WERI-Rb-1 (cell line): ENCODE measurements at regions not wholly inside any gene's neighbourhood (a gene's known extent, or its start where the extent isn't known, plus 50 kb on each side); places are given as distances from the start of the nearest gene placed in this dataset.

ENCODE experiments used
- DNase-seq: peaks from one replicate; pipeline ENCODE4 v3.0.0-alpha.2; 2020
- H3K27ac ChIP-seq: fragments of 250-450 bp; sonication (Bioruptor Pico); 2 replicates; pipeline ENCODE4 v1.5.1; 2020; ENCODE audit warnings: mild to moderate bottlenecking, moderate library complexity
- H3K27me3 ChIP-seq: fragments of 250-450 bp; sonication (Bioruptor Pico); 2 replicates; pipeline ENCODE4 v1.5.1; 2021; ENCODE audit warnings: mild to moderate bottlenecking, low read depth, moderate library complexity; ENCODE audit not compliant: insufficient read depth, severe bottlenecking
- H3K36me3 ChIP-seq: fragments of 250-450 bp; sonication (Bioruptor Pico); 2 replicates; pipeline ENCODE4 v1.5.1; 2020; ENCODE audit warnings: mild to moderate bottlenecking, moderate library complexity
- H3K4me3 ChIP-seq: 2 replicates; pipeline ENCODE4 v1.5.1; 2011; ENCODE audit warnings: low read depth, mild to moderate bottlenecking, control low read depth, low read length
- H3K9me3 ChIP-seq: fragments of 250-450 bp; sonication (Bioruptor Pico); 2 replicates; pipeline ENCODE4 v1.5.1; 2021; ENCODE audit warnings: mild to moderate bottlenecking, moderate library complexity; ENCODE audit not compliant: severe bottlenecking
- CTCF ChIP-seq: IDR thresholded peaks from 2 replicates; pipeline ENCODE4 v1.5.1; 2011; ENCODE audit warnings: low read depth, mild to moderate bottlenecking, control low read depth, inconsistent platforms, low read length

DNA sequence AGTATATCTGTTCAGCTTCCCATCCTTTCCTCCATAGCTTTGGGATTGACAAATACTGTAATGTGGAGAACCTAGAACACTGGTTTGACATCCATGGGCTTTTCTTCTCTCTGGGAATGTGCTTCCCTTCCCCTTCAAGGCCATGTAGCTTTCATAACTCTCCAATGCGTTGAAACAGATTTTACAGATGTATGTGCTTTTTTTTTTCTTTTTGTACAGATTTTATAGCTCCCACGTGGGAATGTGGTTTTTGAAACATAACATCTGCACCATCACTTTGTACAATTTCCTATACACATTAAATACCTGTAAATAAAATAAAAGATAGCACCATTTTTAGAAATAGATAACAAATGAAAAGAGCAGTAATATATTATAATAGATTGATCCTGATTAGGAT lies 138.5 kb upstream of the TMPRSS15 start:
- no peak overlapping the region for H3K4me3 ChIP-seq
- H3K27me3 ChIP-seq, result no peaks in the 10 kb centered on the region
- TF ChIP-seq CTCF, result no peak
- no peaks in the 10 kb centered on the region for H3K36me3 ChIP-seq
- DNase-seq, result no peak
- H3K27ac ChIP-seq, result no peak overlapping the region
- no peaks in the 10 kb centered on the region for H3K9me3 ChIP-seq

GRCh38 chr21:18545908-18546307 lies 142.3 kb upstream of the TMPRSS15 start:
- no peak for TF ChIP-seq CTCF
- Histone ChIP-seq H3K27ac (no peak overlapping the region), H3K9me3 (no peaks in the 10 kb centered on the region), H3K27me3 (no peaks in the 10 kb centered on the region), H3K36me3 (no peaks in the 10 kb centered on the region), H3K4me3 (no peak overlapping the region)
- DNase-seq, result no peak

DNA sequence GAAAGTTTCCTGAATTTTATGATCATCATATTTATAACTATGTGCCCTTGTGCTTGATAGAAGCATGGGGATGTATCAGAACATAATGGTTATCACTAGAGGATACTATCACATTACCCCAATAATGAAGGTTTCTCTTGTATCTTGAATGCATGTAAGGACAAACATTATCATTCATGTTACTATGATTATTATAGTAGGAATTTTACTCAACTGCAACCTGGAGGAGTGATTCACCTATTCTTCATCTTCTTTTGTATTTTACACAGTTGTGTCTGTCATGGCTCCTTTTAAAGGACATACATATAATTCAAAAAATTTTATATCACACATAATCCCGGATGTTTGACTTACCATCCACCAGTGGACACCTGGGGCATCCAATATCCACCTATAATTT lies 143.8 kb upstream of the TMPRSS15 start:
- H3K36me3 ChIP-seq, result no peaks in the 10 kb centered on the region
- no peaks in the 10 kb centered on the region for H3K27me3 ChIP-seq
- H3K9me3 ChIP-seq, result no peaks in the 10 kb centered on the region
- H3K27ac ChIP-seq, result no peak overlapping the region
- no peak for TF ChIP-seq CTCF
- H3K4me3 ChIP-seq, result no peak overlapping the region
- DNase-seq, result no peak

- Histone ChIP-seq H3K27ac (no peak overlapping the region), H3K4me3 (no peak overlapping the region), H3K9me3 (no peaks in the 10 kb centered on the region), H3K27me3 (no peaks in the 10 kb centered on the region), H3K36me3 (no peaks in the 10 kb centered on the region)
- DNase-seq, result no peak
- TF ChIP-seq CTCF, result no peak
Measured at GRCh38 chr21:18548249-18548648, 144.7 kb upstream of the TMPRSS15 start.

DNA sequence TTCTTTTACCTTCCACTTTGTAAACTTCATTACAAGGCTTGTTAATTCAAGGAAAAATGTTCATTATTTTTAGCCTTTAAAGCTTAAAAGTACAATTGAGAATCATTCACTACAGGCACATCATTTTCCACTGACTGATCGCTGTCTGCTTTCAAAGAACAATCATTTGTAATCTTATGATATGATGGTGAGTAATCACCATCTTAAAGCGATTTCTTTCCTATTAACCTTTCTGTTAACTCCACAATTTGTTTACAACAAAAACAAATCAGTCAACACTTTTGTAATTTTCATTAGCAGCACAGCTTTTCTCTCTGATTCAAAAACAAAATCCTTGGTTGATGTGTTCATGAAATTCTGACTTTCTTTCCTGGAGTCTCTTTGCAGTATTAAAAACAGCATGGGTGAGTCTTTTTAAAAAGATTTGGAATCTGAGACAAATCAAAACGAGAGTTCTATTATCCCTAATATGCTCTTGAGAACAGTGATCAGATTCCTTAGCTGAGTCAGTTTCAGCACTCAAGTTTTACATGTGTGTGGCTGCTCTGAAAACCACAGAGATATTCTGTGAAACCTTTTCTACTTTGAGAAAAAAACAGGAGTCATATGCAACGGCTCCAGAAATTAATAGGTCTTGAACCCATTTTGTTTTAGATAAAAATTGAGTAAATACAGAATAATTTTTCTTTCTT lies 145.8 kb upstream of the TMPRSS15 start:
- Histone ChIP-seq H3K27me3 (no peaks in the 10 kb centered on the region), H3K9me3 (no peaks in the 10 kb centered on the region), H3K27ac (no peak overlapping the region), H3K36me3 (no peaks in the 10 kb centered on the region), H3K4me3 (no peak overlapping the region)
- TF ChIP-seq CTCF, result no peak
- DNase-seq, result no peak

GRCh38 chr21:18550361-18550760 lies 146.8 kb upstream of the TMPRSS15 start:
- DNase-seq, result no peak
- no peak overlapping the region for H3K27ac ChIP-seq
- H3K9me3 ChIP-seq, result no peaks in the 10 kb centered on the region
- no peak for TF ChIP-seq CTCF
- no peak overlapping the region for H3K4me3 ChIP-seq
- no peaks in the 10 kb centered on the region for H3K27me3 ChIP-seq
- H3K36me3 ChIP-seq, result no peaks in the 10 kb centered on the region
